Left colon (tissue), 2 donors: ENCODE measurements at regions not wholly inside any gene's neighbourhood (a gene's known extent, or its start where the extent isn't known, plus 50 kb on each side); places are given as distances from the start of the nearest gene placed in this dataset.
"Not testable (repeated sequence)": the region's sequence is repeated elsewhere in the genome, so short reads cannot be mapped to it uniquely, and the experiment has no call there.

ENCODE experiments used
- ATAC-seq: fragments of 200-7000 bp; cut with Tn5 transposase; one replicate; pipeline ENCODE4 v1.9.1; 2020; ENCODE audit warnings: mild to moderate bottlenecking, moderate library complexity
- DNase-seq, 2 donors: peaks; one replicate each; pipeline ENCODE4 v3.0.0-alpha.2; 2020
- intact Hi-C, 2 donors: fragments of 100-400 bp; cut with DNase I in 1 of 2; cut with micrococcal nuclease in 1 of 2; formaldehyde crosslinking; loops; one replicate each; pipeline versions ENCODE4 v1.11.2 to v1.14.0; 2022; cut with DNase I, micrococcal nuclease
- donor health status: DM: no; HTN: no; CAD: no.
- donor health status: DM: yes; HTN: yes; CAD: no.

DNA sequence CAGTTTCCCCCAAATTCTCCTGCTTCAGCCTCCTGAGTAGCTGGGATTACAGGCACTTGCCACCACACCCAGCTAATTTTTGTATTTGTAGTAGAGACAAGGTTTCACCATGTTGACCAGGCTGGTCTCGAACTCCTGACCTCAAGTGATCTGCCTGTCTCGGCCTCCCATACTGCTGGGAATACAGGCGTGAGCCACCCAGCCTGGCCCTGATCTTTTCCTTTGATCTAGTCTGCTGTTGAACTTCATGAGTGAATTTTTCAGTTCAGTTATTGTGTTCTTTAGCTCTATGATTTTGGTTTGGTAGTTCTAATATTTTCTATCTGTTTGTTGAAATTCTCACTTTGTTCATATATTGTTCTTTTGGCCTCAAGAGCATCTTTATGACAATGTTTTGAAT, 83.4 kb upstream of the RAP2C start:
- intact Hi-C loops, ATAC-seq, DNase-seq: not testable (repeated sequence)

DNA sequence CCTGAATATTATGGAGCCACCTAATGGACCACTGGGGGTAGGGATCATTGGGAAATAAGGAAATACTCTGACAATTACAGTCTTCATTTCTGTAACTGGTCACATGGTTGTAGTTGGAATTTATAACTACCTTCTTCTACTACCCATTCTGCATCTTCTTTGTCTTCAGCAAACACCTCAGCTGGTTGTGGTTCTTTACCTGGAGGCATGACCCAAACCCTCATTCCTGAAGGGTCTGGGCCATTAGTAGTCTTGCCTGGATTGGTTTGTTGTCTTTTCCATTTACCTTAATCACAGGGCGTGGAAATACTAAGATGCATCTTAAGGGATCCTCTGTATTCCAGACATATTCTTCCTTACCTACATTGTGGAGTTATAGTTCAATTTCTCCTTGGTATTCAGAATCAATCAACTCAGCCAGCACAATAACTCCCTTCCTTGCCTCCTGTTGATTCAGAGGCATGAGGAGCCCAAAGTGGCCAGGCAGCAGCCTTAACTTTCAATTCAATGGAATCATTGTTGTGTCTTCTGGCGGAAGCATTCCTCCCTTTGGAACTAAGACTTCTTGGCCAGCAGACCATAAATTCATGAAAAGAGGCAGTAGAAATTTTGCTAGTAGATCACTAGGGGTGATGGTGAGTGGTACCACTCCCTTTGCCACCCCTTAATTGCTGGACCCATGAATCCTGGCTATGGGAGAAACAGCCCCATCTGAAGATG, 75.7 kb upstream of the RAP2C start:
- intact Hi-C loops = loop anchor here in 1 of 2 donors (10.0 kb wide), 2 partner anchors 150 to 320 kb away; no protein-coding TSS in a partner anchor
- ATAC-seq (no peak), DNase-seq (no peak)

- intact Hi-C loops = loop anchor here in 1 of 2 donors (10.0 kb wide), 2 partner anchors 151 to 321 kb away; no protein-coding TSS in a partner anchor
- no peak for ATAC-seq
- no peak for DNase-seq
These were observed 74.9 kb upstream of the RAP2C start for GRCh38 chrX:132294192-132294591.

- intact Hi-C loops = loop anchor here in 1 of 2 donors (10.0 kb wide), 2 partner anchors 152 to 322 kb away; no protein-coding TSS in a partner anchor
- DNase-seq (no peak), ATAC-seq (peak; percentile 65)
These were observed 73.5 kb upstream of the RAP2C start for GRCh38 chrX:132292793-132293192.

DNA sequence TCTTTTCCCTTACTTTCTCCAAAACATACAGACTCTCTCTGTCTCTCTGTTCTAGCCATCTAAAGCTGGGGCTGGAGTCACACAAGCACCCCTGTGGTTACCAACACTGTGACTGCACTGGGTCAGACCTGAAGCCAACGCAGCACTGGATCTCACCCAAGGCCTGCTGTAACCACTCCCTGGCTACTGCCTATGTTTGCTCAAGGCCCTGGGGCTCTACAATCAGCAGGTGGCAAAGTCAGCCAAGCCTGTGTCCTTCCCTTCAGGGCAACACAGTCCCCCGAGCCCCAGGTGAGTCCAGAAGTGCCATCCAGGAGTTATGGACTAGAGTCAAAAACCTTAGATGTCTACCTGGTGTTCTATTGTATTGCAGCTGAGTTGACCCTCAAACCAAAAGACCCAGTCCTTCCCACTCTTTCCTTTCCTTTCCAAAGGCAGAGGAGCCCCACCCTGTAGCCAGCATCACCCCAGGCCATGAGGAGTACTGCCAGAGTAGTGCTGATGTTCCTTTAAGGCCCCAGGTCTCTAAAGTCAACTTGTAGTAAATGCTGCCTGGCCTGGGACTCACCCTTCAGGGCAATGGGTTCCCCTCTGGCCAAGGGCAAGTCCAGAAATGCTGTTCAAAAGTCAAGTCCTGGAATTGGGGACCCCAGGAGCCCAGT, 58.8 kb upstream of the RAP2C start:
- intact Hi-C loops = no loop called here
- no peak for DNase-seq
- ATAC-seq = no peak

- intact Hi-C loops = no loop called here
- no peak for DNase-seq
- ATAC-seq = no peak
These were observed 53.6 kb upstream of the RAP2C start for GRCh38 chrX:132272826-132273225.

GRCh38 chrX:132271311-132271778, 52.1 kb upstream of the RAP2C start:
- no peak for DNase-seq
- ATAC-seq = no peak

GRCh38 chrX:132270699-132271098, 51.5 kb upstream of the RAP2C start:
- intact Hi-C loops = no loop called here
- no peak for ATAC-seq
- no peak for DNase-seq

More at GRCh38 chrX:132271311-132271778, 52.1 kb upstream of the RAP2C start:
- intact Hi-C loops = no loop called here

DNA sequence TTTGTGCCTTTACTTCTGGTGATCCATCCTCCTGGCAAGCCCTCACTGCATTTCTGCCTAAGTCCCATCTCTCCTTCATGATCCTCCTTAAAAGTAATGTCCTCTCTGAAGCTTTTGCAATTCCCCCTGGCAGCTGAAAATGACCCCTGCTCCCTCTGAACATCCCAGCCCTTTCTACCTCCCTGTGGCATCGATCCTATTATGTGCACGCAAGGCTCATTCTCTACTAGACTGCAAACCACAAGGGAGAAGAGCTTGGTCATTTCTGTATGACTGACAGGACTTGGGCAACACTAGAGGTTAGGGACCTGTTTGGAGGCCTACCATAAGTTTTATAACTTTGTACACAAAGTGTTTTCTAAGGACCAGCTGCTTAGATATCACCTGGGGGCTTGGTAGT, 50.8 kb upstream of the RAP2C start:
- no peak for DNase-seq
- no peak for ATAC-seq
- intact Hi-C loops = no loop called here
